ENCODE measurements at regions not wholly inside any gene's neighbourhood (a gene's known extent, or its start where the extent isn't known, plus 50 kb on each side); places are given as distances from the start of the nearest gene placed in this dataset.

DNA sequence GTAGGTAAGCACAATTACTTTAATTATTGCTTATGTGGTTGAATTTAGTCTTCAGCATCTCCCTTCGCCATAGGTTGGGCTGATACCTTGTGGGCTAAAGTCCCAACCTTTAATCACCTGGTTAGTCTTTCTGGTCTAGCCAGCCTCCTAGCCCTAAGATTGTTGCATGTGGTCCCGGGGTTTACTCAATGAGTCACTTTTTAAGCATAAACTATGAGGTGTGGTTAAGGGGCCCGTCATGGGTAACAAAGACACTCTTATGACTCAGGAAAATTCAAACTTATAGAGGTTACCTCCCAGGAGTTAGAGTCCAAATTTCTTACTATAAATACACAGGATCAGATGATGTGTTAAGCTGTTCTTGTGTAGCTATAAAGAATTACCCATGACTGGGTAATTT lies 841.6 kb downstream of the TRIB2 start:
- H3K9ac ChIP-seq (ENCODE audit: low read length) = no peak overlapping the region
- H3F3A ChIP-seq (ENCODE audit: insufficient read depth) = no peaks in the 10 kb centered on the region
- H3K9me2 ChIP-seq (replicated peaks; ENCODE audit: insufficient read depth, low read length) = no peaks in the 10 kb centered on the region
- no peak overlapping the region for H3K27ac ChIP-seq (ENCODE audit: low read depth, low read length)
- H3K9me3 ChIP-seq (ENCODE audit: insufficient read depth, low read length) = no peaks in the 10 kb centered on the region
- TF ChIP-seq EZH2phosphoT487 (conservative IDR thresholded peaks at IDR 0.05; ENCODE audit: low read length) = no peak
- TF ChIP-seq, protein P1, sequence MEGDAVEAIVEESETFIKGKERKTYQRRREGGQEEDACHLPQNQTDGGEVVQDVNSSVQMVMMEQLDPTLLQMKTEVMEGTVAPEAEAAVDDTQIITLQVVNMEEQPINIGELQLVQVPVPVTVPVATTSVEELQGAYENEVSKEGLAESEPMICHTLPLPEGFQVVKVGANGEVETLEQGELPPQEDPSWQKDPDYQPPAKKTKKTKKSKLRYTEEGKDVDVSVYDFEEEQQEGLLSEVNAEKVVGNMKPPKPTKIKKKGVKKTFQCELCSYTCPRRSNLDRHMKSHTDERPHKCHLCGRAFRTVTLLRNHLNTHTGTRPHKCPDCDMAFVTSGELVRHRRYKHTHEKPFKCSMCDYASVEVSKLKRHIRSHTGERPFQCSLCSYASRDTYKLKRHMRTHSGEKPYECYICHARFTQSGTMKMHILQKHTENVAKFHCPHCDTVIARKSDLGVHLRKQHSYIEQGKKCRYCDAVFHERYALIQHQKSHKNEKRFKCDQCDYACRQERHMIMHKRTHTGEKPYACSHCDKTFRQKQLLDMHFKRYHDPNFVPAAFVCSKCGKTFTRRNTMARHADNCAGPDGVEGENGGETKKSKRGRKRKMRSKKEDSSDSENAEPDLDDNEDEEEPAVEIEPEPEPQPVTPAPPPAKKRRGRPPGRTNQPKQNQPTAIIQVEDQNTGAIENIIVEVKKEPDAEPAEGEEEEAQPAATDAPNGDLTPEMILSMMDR (IDR thresholded peaks at IDR 0.05; ENCODE audit: insufficient read depth, low read length, poor library complexity, severe bottlenecking) = no peak
- H3K27me3 ChIP-seq (ENCODE audit: low read length) = no peaks in the 10 kb centered on the region
- no peak overlapping the region for H3K4me2 ChIP-seq (ENCODE audit: low read depth, low read length, poor library complexity, severe bottlenecking)
- no peak overlapping the region for H2AFZ ChIP-seq (ENCODE audit: low read depth, low read length, severe bottlenecking)
- no peaks in the 10 kb centered on the region for H4K20me1 ChIP-seq (ENCODE audit: low read depth, low read length)
- H3K79me2 ChIP-seq (ENCODE audit: insufficient read depth, low read length) = no peaks in the 10 kb centered on the region
- no peaks in the 10 kb centered on the region for H3K36me3 ChIP-seq (ENCODE audit: low read length)
- no peak overlapping the region for H3K4me3 ChIP-seq (ENCODE audit: insufficient read depth, low read length, poor library complexity, severe bottlenecking)

DNA sequence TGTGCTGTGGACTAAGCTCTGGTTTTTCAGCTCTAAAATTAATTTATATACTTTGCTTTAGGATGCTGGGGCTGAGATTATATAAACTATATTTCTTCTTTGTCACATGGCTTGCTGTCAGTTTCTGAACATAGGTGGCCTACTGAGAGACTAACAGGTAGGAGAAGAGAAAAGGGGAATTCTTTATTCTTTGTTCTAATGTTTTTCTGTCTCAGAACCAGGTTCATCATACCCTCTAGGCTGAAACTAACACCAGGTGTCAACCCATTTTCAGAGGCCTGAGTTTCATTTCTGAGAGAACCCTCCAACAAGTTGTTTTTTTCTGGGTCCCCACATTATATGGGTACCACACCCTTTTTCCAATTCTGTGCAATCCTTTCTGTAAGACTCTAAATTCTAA lies 843.6 kb downstream of the TRIB2 start:
- TF ChIP-seq, protein P1 (IDR thresholded peaks at IDR 0.05; ENCODE audit: insufficient read depth, low read length, poor library complexity, severe bottlenecking) = no peak
- TF ChIP-seq EZH2phosphoT487 (conservative IDR thresholded peaks at IDR 0.05; ENCODE audit: low read length) = no peak
- Histone ChIP-seq H3K9ac (ENCODE audit: low read length) (no peak overlapping the region), H2AFZ (ENCODE audit: low read depth, low read length, severe bottlenecking) (no peak overlapping the region), H3K36me3 (ENCODE audit: low read length) (no peaks in the 10 kb centered on the region), H3F3A (ENCODE audit: insufficient read depth) (no peaks in the 10 kb centered on the region), H3K79me2 (ENCODE audit: insufficient read depth, low read length) (no peaks in the 10 kb centered on the region), H3K27me3 (ENCODE audit: low read length) (no peaks in the 10 kb centered on the region), H4K20me1 (ENCODE audit: low read depth, low read length) (no peaks in the 10 kb centered on the region), H3K27ac (ENCODE audit: low read depth, low read length) (no peak overlapping the region), H3K4me2 (ENCODE audit: low read depth, low read length, poor library complexity, severe bottlenecking) (no peak overlapping the region), H3K9me3 (ENCODE audit: insufficient read depth, low read length) (no peaks in the 10 kb centered on the region), H3K9me2 (replicated peaks; ENCODE audit: insufficient read depth, low read length) (no peaks in the 10 kb centered on the region), H3K4me3 (ENCODE audit: insufficient read depth, low read length, poor library complexity, severe bottlenecking) (no peak overlapping the region)

DNA sequence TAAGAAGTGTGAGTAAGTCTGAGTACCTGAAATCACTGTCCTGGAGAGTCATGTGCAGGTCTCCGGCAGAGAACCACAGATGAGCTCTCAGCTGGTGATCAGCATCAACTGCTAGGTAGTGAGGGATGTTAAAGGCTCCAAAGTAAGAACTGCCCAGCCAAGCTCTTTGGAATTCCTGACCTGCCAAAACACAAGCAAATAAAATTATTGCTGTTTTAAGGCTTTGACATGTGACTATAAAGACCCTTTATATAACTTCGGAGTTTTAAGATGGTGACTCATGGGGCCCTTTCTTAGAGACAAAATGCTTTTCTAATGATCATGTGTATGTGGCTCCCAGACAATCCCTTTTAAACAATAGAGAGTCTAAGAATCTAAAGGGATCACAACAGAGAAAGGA lies 855.7 kb downstream of the TRIB2 start:
- Histone ChIP-seq H3K36me3 (ENCODE audit: low read length) (no peaks in the 10 kb centered on the region), H3K27ac (ENCODE audit: low read depth, low read length) (no peak overlapping the region), H4K20me1 (ENCODE audit: low read depth, low read length) (no peaks in the 10 kb centered on the region), H3F3A (ENCODE audit: insufficient read depth) (no peaks in the 10 kb centered on the region), H3K9ac (ENCODE audit: low read length) (no peak overlapping the region), H3K9me2 (replicated peaks; ENCODE audit: insufficient read depth, low read length) (no peaks in the 10 kb centered on the region), H2AFZ (ENCODE audit: low read depth, low read length, severe bottlenecking) (no peak overlapping the region), H3K4me3 (ENCODE audit: insufficient read depth, low read length, poor library complexity, severe bottlenecking) (no peak overlapping the region), H3K9me3 (ENCODE audit: insufficient read depth, low read length) (no peaks in the 10 kb centered on the region), H3K4me2 (ENCODE audit: low read depth, low read length, poor library complexity, severe bottlenecking) (no peak overlapping the region), H3K79me2 (ENCODE audit: insufficient read depth, low read length) (no peaks in the 10 kb centered on the region), H3K27me3 (ENCODE audit: low read length) (no peaks in the 10 kb centered on the region)
- no peak for TF ChIP-seq EZH2phosphoT487 (conservative IDR thresholded peaks at IDR 0.05; ENCODE audit: low read length)
- TF ChIP-seq, protein P1 (IDR thresholded peaks at IDR 0.05; ENCODE audit: insufficient read depth, low read length, poor library complexity, severe bottlenecking) = no peak
